ENCODE measurements at regions not wholly inside any gene's neighbourhood (a gene's known extent, or its start where the extent isn't known, plus 50 kb on each side); places are given as distances from the start of the nearest gene placed in this dataset.

GRCh38 chr18:78676622-78677482 lies 302.8 kb upstream of the SALL3 start:
- no peak for DNase-seq

- DNase-seq: no peak
These were observed 301.9 kb upstream of the SALL3 start for GRCh38 chr18:78677483-78678317.

DNA sequence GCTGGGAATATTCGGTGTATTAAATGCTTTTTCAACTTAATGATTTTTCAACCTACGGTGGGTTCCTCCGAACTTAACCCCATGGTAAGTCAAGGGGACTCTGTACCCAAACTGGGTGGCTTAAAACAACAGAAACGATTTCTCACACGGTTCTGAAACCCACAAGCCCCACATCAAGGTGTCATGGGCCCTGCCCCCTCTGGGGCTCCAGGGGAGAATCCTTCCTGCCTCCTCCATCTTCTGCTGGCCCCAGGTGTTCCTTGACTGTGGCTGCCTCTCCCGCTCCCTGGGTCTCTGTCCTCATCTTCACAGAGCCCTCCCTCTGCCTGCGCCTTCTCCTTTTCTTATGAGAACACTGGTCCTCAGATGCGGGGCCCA lies 301.3 kb upstream of the SALL3 start:
- no peak for DNase-seq

GRCh38 chr18:78679031-78679430 lies 300.6 kb upstream of the SALL3 start:
- DNase-seq: no peak

DNA sequence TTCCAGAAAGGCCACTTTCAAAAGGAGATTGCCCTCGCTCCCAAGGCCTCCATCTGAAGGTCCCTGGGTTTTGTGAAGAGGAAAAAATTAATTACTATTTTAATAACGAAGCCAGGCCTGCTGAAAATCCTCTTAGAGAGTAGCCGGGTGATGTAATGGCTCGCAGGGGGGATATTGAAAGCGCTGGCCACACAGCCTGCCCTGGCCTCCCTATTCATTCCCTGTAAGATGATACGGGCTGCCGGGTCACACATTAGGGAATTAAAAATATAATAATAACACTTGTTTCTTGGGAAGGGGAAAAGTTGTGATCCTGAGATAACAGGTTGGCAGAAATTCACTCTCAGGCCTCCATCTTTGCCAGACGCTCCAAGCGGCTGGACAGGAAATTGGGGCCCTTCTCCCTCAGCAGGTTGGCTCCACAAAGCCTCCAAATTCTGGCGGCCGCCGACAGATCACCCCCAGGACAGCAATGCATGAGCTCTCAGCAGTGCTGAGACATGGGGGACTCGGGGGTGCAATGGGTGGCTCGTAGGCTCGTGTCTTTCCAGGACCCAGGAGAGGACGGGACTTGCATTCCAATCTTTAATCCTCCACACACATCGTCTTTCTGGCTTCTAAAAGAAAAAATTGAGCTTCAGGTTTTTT lies 299.9 kb upstream of the SALL3 start:
- DNase-seq: no peak

GRCh38 chr18:78681396-78681795 lies 298.2 kb upstream of the SALL3 start:
- no peak for DNase-seq

- no peak for DNase-seq
These were observed 297.7 kb upstream of the SALL3 start for GRCh38 chr18:78681934-78682333.

GRCh38 chr18:78682716-78683115 lies 296.9 kb upstream of the SALL3 start:
- no peak for DNase-seq

- DNase-seq: no peak
These were observed 296.2 kb upstream of the SALL3 start for GRCh38 chr18:78683191-78684010.

DNA sequence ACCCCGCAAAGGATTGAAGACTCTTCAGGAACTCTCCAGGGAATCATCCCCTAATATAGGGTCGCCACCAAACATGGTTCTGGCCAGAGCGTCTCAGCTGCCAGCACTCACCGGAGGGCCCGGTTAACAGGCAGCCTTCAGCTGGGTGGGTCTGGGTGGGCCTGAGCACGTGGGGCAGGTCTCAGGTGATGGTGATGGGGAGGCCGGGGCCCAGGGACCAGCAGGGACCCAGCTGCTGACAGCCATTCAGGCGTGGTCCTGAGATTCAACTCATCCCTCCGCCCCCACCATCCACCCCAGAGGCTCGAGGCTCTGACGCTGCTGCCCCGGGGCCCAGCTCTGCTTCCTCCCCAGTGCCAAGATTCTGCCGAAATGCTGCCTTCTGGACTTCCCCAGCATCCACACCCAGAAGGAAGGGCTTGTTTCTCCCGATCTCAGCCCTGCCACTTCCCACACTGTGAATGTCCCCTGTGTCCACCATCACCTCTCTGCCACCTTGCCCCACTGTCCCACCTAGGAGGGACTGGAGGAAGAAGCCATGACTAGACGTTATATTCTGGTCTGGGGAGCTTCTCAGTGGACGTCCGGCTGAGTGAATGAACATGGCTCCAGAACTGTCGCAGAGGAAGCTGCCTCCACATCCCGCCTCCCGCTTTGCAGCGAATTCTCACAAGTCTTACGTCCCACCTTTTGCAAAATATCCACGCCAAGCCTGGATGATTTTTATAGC lies 294.2 kb upstream of the SALL3 start:
- no peak for DNase-seq

DNA sequence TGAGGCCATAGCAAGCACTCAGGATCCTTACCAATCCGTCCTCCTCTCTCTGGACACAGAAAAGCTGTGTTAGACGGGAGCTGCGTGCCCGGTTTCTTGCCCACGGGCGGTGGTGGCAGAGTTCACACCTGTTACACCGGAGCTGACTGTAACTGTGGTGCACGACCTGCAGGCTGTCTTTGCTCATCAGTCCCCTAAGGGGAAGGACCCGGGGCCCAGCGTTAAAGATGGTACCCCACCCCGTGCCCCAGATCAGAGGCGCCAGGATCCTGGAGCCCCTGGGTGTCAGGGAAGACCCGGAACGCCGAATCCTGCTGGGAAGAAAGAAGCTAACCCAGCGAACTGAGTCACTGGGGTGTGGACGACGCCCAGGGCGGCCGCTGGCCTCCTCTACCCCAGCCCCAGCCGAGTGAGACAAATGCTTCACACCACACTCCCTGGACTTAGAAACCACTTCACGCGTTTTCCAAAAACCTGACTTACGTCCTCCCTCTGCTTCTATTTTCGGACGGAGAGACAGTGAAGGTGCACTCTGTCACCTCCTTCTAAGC lies 293.6 kb upstream of the SALL3 start:
- no peak for DNase-seq

GRCh38 chr18:78686976-78687685 lies 292.5 kb upstream of the SALL3 start:
- no peak for DNase-seq

- no peak for DNase-seq
These were observed 291.9 kb upstream of the SALL3 start for GRCh38 chr18:78687736-78688135.

- DNase-seq: no peak
These were observed 291.4 kb upstream of the SALL3 start for GRCh38 chr18:78688249-78688648.

GRCh38 chr18:78688916-78689315 lies 290.7 kb upstream of the SALL3 start:
- DNase-seq: no peak

DNA sequence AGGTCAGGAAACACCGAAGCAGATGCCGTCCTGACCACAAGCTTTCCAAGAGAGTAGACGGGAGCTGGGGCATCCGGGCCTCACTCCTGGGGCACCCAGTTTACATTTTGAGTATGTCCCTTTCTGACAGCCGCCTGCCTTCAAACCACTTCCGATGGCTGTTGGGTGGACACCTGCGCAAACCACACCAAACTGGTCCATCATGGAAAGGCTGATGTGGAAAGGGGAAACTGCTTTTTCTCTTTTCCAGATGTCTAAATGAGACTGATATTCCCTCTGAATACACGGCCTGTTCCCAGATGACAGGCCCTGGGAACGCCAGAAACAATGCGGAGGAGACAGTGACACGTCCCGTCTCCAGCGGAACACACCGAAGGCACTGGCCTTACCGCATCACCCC lies 290.0 kb upstream of the SALL3 start:
- DNase-seq: no peak

GRCh38 chr18:78692105-78692504 lies 287.5 kb upstream of the SALL3 start:
- no peak for DNase-seq

- no peak for DNase-seq
These were observed 286.2 kb upstream of the SALL3 start for GRCh38 chr18:78693429-78693828.

DNA sequence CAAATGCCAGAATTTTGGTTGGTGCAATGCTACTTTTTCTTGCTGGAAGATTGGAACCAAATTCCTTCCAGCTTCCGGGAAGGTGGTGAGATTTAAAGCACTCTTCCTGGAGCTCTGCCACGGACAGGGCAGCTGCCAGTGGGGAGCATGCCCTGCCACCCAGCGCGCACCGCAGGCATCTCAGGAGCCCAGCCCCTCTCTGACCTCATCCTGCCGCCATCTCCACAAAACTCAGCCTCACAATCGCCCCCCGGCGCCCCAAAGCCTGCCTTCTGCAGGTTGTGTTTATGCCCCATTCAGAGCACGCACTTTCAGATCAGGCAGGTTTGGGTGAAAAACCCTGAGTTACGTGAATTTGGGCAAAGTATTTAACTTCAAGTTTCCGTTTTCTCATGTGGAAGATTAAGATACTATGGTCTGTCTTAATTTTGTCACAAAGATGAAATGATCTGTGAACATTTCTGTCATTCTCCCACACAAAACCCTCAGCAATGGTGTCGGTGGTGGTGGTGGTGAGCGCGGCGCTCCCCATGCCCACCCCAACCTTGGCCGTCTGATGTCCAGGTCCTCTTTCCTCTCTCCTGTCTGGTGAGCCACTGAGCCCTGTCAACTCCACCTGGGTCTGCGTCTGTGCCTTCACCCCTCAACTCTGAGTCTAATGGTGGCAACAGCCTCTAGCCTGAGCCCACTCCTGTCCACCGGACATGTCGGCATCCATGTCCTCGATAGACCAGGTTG lies 282.8 kb upstream of the SALL3 start:
- no peak for DNase-seq

DNA sequence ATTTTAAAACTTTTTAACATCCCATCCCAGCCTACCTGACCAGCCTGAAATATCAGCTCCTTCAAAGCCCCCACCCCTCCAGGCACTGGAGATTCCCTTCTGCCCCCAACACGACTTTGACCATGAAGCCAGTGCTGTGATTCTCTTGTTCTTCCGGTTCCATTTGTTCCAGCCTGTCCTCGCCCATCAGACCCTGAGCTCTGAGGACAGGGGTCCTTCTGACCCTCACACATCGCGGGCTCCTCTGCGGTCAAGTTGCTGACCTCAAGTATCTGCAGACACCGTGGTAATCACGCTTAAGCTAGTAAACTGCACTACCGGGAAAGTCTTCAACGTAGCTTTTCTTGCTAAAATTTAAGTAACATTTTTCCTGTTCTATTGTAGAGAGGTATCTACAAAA lies 282.2 kb upstream of the SALL3 start:
- DNase-seq: no peak
